A549 (cell line): ENCODE measurements at regions not wholly inside any gene's neighbourhood (a gene's known extent, or its start where the extent isn't known, plus 50 kb on each side); places are given as distances from the start of the nearest gene placed in this dataset.

Experiments used
- ATAC-seq, 2 experiments: fragments of 200-7000 bp in 1 of 2; fragments of >200 bp in 1 of 2; cut with Nextera tagmentation in 1 of 2; cut with Tn5 transposase in 1 of 2; 3 replicates each; pipeline versions ENCODE4 v1.8.0 to v1.9.1; 2018 to 2020; ENCODE audit warnings: mild to moderate bottlenecking in 1 of 2, moderate library complexity in 1 of 2
- CTCF ChIA-PET: fragments of 300-600 bp; sonication (Branson Sonifier 250); formaldehyde crosslinking; extraction: SDS; loops from one replicate; lab custom pipeline; 2021; ENCODE audit warnings: antibody characterized with exemption, inconsistent platforms; lab: Yijun Ruan, JAX
- POLR2A ChIA-PET: fragments of 350-600 bp; formaldehyde crosslinking; extraction: SDS; loops from one replicate; lab custom pipeline; 2021; ENCODE audit warnings: antibody characterized with exemption, inconsistent platforms; lab: Yijun Ruan, JAX
- DNase-seq, 2 experiments: peaks; one replicate each; pipeline versions ENCODE4 v3.0.0 to v3.0.0-alpha.2; 2011 to 2016; ENCODE audit warnings: low read depth in 1 of 2, low spot score in 1 of 2
- FAIRE-seq: peaks from 2 replicates; lab custom pipeline; 2011; peaks lifted over from hg19 to GRCh38; lab: Jason Lieb, UNC
- H3K27ac ChIP-seq, 2 experiments: fragments of >200 bp; sonication (Bioruptor Twin); formaldehyde crosslinking; 3 replicates each; pipeline ENCODE4 v1.5.1; 2016 to 2017
- H3K4me1 ChIP-seq: fragments of >200 bp; sonication (Bioruptor Twin); formaldehyde crosslinking; 3 replicates; pipeline ENCODE4 v1.6.1; 2016
- H3K4me2 ChIP-seq: fragments of >200 bp; sonication (Bioruptor Twin); formaldehyde crosslinking; 3 replicates; pipeline ENCODE4 v1.6.1; 2016
- H3K4me3 ChIP-seq: fragments of >200 bp; sonication (Bioruptor Twin); formaldehyde crosslinking; 3 replicates; pipeline ENCODE4 v1.5.1; 2016
- H3K9me3 ChIP-seq: fragments of >200 bp; sonication (Bioruptor Twin); formaldehyde crosslinking; 3 replicates; pipeline ENCODE4 v1.6.1; 2016
- ATOH8 ChIP-seq: fragments of 250-450 bp; sonication (Bioruptor Pico); IDR thresholded peaks from 2 replicates; pipeline ENCODE4 v1.5.0; 2020; ENCODE audit warnings: low read depth, mild to moderate bottlenecking, moderate library complexity
- BHLHE40 ChIP-seq: IDR thresholded peaks from 2 replicates; pipeline ENCODE4 v1.6.1; 2012; ENCODE audit warnings: low read depth, low read length, inconsistent platforms
- CBX2 ChIP-seq: fragments of 200-600 bp; sonication (generic); IDR thresholded peaks from 2 replicates; pipeline ENCODE4 v1.6.1; 2016; ENCODE audit warnings: low read depth, mild to moderate bottlenecking, borderline replicate concordance
- CEBPB ChIP-seq, 2 experiments: fragments of >200 bp in 1 of 2; sonication (Bioruptor Twin) in 1 of 2; formaldehyde crosslinking in 1 of 2; IDR thresholded peaks; 2 replicates each; pipeline ENCODE4 v1.6.1; 2012 to 2016
- CHD4 ChIP-seq: fragments of 200-600 bp; sonication (generic); IDR thresholded peaks from 2 replicates; pipeline ENCODE4 v1.6.1; 2016; ENCODE audit warnings: antibody characterized with exemption, mild to moderate bottlenecking, borderline replicate concordance
- E2F6 ChIP-seq: IDR thresholded peaks from 2 replicates; pipeline ENCODE4 v1.6.1; 2012; ENCODE audit warnings: low read depth, borderline replicate concordance
- EHF ChIP-seq: fragments of 250-450 bp; sonication (Bioruptor Pico); IDR thresholded peaks from 2 replicates; pipeline ENCODE4 v1.5.0; 2020; ENCODE audit warnings: mild to moderate bottlenecking
- EP300 ChIP-seq, 2 experiments: fragments of >200 bp; sonication (Bioruptor Twin); formaldehyde crosslinking; IDR thresholded peaks; 2 replicates in 1 of 2; 3 replicates in 1 of 2; pipeline ENCODE4 v1.6.1; 2016 to 2017
- FOXS1 ChIP-seq: fragments of 250-450 bp; sonication (Bioruptor Pico); IDR thresholded peaks from 2 replicates; pipeline ENCODE4 v1.5.0; 2020; ENCODE audit warnings: mild to moderate bottlenecking, moderate library complexity
- HDAC2 ChIP-seq: fragments of 200-600 bp; sonication (generic); IDR thresholded peaks from 2 replicates; pipeline ENCODE4 v1.6.1; 2016
- HES2 ChIP-seq: fragments of >200 bp; sonication (Bioruptor Twin); formaldehyde crosslinking; IDR thresholded peaks from 2 replicates; pipeline ENCODE4 v1.6.1; 2016
- HEYL ChIP-seq: fragments of 250-450 bp; sonication (Bioruptor Pico); IDR thresholded peaks from 2 replicates; pipeline ENCODE4 v1.8.0; 2021; ENCODE audit warnings: mild to moderate bottlenecking, moderate library complexity
- KDM1A ChIP-seq: fragments of 200-600 bp; sonication (generic); IDR thresholded peaks from 2 replicates; pipeline ENCODE4 v1.6.1; 2016; ENCODE audit warnings: low read depth, mild to moderate bottlenecking
- NFE2L2 ChIP-seq: fragments of 150-350 bp; conservative IDR thresholded peaks from 2 replicates; pipeline ENCODE4 v1.6.1; 2014; ENCODE audit warnings: low read length
- NR3C1 ChIP-seq: fragments of >200 bp; sonication (Bioruptor Twin); formaldehyde crosslinking; IDR thresholded peaks from 3 replicates; pipeline ENCODE4 v1.6.1; 2017
- RAD21 ChIP-seq, 2 experiments: fragments of >200 bp in 1 of 2; sonication (Bioruptor Twin) in 1 of 2; formaldehyde crosslinking in 1 of 2; IDR thresholded peaks in 1 of 2; conservative IDR thresholded peaks in 1 of 2; 2 replicates in 1 of 2; 3 replicates in 1 of 2; pipeline ENCODE4 v1.6.1; 2012 to 2018; ENCODE audit warnings: inconsistent platforms in 1 of 2
- ZNF302 ChIP-seq: fragments of 250-450 bp; sonication (Bioruptor Pico); IDR thresholded peaks from 2 replicates; pipeline ENCODE4 v1.9.0; 2021; ENCODE audit warnings: inconsistent platforms, mild to moderate bottlenecking, moderate library complexity
- ZSCAN20 ChIP-seq: fragments of 250-450 bp; sonication (Bioruptor Pico); IDR thresholded peaks from 2 replicates; pipeline ENCODE4 v1.8.0; 2022; ENCODE audit warnings: mild to moderate bottlenecking, moderate library complexity
- WGBS: methylation state at CpG from one replicate; pipeline ENCODE4 v1.1.6; 2017; ENCODE audit errors: missing lambda C conversion rate; 5-methylcytosine and 5-hydroxymethylcytosine counted together

DNA sequence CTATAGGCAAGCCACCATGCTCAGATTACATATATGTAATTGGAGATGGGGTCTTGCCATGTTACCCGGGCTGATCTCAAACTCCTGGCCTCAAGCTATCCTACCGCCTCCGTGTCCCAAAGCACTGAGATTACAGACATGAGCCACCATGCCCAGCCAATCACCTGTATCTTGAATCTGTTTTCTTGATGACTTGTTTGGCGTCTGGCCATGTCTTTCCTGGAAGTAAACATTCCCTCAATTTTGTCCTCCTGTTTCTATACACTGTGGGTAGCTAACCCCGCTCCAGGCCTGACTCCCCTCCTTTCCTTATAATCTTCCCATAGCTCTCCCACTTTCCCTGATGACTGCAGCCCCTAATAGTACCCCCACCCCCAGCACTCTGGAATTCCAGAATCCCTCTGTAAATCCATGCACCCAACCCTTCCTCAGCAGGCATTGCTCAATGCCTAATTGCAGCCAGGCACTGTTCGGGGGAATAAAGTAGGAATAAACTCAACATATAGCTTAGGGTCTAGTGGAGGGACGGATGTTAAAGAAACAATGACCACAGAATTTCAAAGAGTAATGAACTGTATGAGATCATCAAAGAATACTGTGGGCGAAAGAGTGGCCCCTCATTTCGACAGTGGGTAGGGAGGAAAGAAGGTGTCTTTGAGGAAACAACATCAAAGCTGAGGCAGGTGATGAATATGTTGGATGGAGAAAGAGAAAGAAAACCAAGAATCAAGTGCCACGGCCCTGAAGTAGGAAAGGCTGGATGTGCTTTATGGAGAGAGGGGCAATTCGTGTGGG lies 161.5 kb downstream of the ADSS2 start (continued):
- no peak for TF ChIP-seq RAD21 (conservative IDR thresholded peaks at IDR 0.05 in 1 of 2, IDR thresholded peaks at IDR 0.05 in 1 of 2)
- TF ChIP-seq CHD4: no peak
- no peak for TF ChIP-seq HEYL
- no peak for TF ChIP-seq BHLHE40
- no peak for TF ChIP-seq NR3C1
- no peak for TF ChIP-seq KDM1A
- TF ChIP-seq CBX2: no peak
- no peak for TF ChIP-seq EHF (CRISPR knock-in tag)
- no peak for TF ChIP-seq EP300 (IDR thresholded peaks at IDR 0.05)

GRCh38 chr1:244291236-244292201 lies 160.2 kb downstream of the ADSS2 start:
- TF ChIP-seq E2F6 (no peak), HDAC2 (no peak), FOXS1 (CRISPR knock-in tag) (no peak), NFE2L2 (no peak), ZSCAN20 (CRISPR knock-in tag) (no peak)
- no peak for FAIRE-seq
- ChIA-PET CTCF (interaction anchor here (0.7 to 4.9 kb wide), 4 partner anchors 7 to 766 kb away, joined by 3 to 56 read pairs (median 12); no protein-coding TSS in a partner anchor), POLR2A (no interaction called here)
- Histone ChIP-seq H3K4me2 (no peak overlapping the region), H3K27ac (no peak overlapping the region), H3K9me3 (peaks cover 9% of the 10 kb centered on the region; the same call in 2 of the 3 replicates), H3K4me1 (peaks cover 8% of the 10 kb centered on the region; the same call in 1 of the 3 replicates), H3K4me3 (no peak overlapping the region)
- WGBS: 90% methylated on average over 15 of the region's 16 CpGs
- no peak for DNase-seq
- ATAC-seq: no peak

- WGBS: 73% methylated on average over 7 of the region's 7 CpGs
- ATAC-seq: no peak
- Histone ChIP-seq H3K9me3 (no peaks in the 10 kb centered on the region), H3K4me2 (no peak overlapping the region), H3K27ac (no peak overlapping the region), H3K4me1 (peaks cover 13% of the 10 kb centered on the region), H3K4me3 (no peak overlapping the region)
- CTCF ChIA-PET: interaction anchor here (0.9 to 1.2 kb wide), 3 partner anchors 9 to 955 kb away, joined by 3 read pairs; no protein-coding TSS in a partner anchor
- FAIRE-seq: no peak
- TF ChIP-seq E2F6: no peak
- no peak for TF ChIP-seq EP300 (IDR thresholded peaks at IDR 0.05)
- no peak for TF ChIP-seq HES2
- no peak for TF ChIP-seq HDAC2
- TF ChIP-seq ATOH8: no peak
- no peak for TF ChIP-seq CEBPB (IDR thresholded peaks at IDR 0.05)
- no peak for TF ChIP-seq ZNF302 (CRISPR knock-in tag)
- DNase-seq: no peak
- POLR2A ChIA-PET: no interaction called here
Observed at GRCh38 chr1:244294599-244295224, 157.0 kb downstream of the ADSS2 start.
